Fibroblast of the aortic adventitia (primary cell): ENCODE measurements at regions not wholly inside any gene's neighbourhood (a gene's known extent, or its start where the extent isn't known, plus 50 kb on each side); places are given as distances from the start of the nearest gene placed in this dataset.

ENCODE experiments used
- DNase-seq: peaks from one replicate; pipeline ENCODE4 v3.0.0-alpha.2; 2010; ENCODE audit warnings: low read depth
- H3K4me3 ChIP-seq: 2 replicates; pipeline ENCODE4 v1.5.1; 2011; ENCODE audit warnings: low read depth, mild to moderate bottlenecking, control low read depth, low read length, moderate library complexity
- TF ChIP-seq, protein P1 (sequence below): IDR thresholded peaks from 2 replicates; pipeline ENCODE4 v1.5.1; 2011; ENCODE audit warnings: mild to moderate bottlenecking, low read length, control low read depth, inconsistent platforms; ENCODE audit not compliant: insufficient read depth

GRCh38 chr18:55031979-55032378 is 72.7 kb upstream of the CCDC68 start:
- TF ChIP-seq, protein P1, sequence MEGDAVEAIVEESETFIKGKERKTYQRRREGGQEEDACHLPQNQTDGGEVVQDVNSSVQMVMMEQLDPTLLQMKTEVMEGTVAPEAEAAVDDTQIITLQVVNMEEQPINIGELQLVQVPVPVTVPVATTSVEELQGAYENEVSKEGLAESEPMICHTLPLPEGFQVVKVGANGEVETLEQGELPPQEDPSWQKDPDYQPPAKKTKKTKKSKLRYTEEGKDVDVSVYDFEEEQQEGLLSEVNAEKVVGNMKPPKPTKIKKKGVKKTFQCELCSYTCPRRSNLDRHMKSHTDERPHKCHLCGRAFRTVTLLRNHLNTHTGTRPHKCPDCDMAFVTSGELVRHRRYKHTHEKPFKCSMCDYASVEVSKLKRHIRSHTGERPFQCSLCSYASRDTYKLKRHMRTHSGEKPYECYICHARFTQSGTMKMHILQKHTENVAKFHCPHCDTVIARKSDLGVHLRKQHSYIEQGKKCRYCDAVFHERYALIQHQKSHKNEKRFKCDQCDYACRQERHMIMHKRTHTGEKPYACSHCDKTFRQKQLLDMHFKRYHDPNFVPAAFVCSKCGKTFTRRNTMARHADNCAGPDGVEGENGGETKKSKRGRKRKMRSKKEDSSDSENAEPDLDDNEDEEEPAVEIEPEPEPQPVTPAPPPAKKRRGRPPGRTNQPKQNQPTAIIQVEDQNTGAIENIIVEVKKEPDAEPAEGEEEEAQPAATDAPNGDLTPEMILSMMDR, result no peak
- H3K4me3 ChIP-seq, result no peak overlapping the region
- no peak for DNase-seq

GRCh38 chr18:55031576-55031975 is 72.3 kb upstream of the CCDC68 start:
- DNase-seq, result no peak
- TF ChIP-seq, protein P1, result no peak
- H3K4me3 ChIP-seq, result no peak overlapping the region

DNA sequence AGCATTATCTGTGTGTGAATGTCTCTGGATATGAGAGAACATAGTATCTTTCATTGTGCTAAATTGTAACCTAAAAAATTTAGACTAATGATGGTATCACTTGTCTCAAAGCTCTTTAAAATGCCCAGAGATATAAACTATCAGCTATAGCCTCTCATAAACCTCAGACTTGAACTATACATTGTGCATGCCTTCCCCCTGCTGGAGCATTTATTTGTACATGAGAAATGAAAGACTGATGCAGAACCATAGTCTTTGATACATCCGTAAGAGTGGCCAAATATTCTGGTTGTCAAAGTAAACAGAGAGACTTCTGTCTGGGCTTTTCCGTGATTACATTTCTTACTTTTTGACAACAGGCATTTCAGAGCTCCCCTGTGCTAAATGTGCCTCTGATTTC is 71.9 kb upstream of the CCDC68 start:
- TF ChIP-seq, protein P1, result no peak

GRCh38 chr18:55024564-55024963 is 65.3 kb upstream of the CCDC68 start:
- H3K4me3 ChIP-seq, result no peak overlapping the region
- DNase-seq, result no peak
- TF ChIP-seq, protein P1, result no peak

More for the DNA sequence above, 71.9 kb upstream of the CCDC68 start:
- no peak overlapping the region for H3K4me3 ChIP-seq
- no peak for DNase-seq

GRCh38 chr18:55018602-55019001 is 59.3 kb upstream of the CCDC68 start:
- DNase-seq, result peak; percentile 54
- H3K4me3 ChIP-seq, result no peak overlapping the region
- TF ChIP-seq, protein P1, result no peak

GRCh38 chr18:55014095-55014494 is 54.8 kb upstream of the CCDC68 start:
- TF ChIP-seq, protein P1, result no peak
- H3K4me3 ChIP-seq, result no peak overlapping the region
- DNase-seq, result no peak

DNA sequence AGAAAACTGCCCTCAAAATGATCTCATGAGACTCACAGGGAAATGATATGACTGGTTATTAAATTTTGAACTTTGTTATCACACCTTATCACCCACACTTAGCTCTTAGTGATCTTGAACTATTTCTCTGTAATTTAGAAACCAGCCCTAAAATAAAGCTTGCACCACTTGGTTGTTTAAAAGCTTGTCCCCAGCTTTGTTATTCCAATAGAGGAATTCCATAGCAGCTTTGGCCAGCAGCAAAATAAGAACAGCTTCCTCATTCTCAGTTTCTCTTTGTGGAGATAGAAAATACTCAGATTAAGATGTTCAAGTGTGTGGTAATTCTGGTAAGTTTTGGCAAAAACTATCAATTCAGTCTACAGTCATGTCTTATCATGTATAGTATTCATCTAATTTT is 54.4 kb upstream of the CCDC68 start:
- no peak overlapping the region for H3K4me3 ChIP-seq
- no peak for DNase-seq
- TF ChIP-seq, protein P1, result no peak
